Cardiac fibroblast (primary cell): ENCODE measurements at regions not wholly inside any gene's neighbourhood (a gene's known extent, or its start where the extent isn't known, plus 50 kb on each side); places are given as distances from the start of the nearest gene placed in this dataset.
A peak's percentile ranks its signal among the peaks of the same experiment; 100 is the strongest.

Experiments
- DNase-seq, 2 donors: peaks; one replicate each; pipeline versions ENCODE4 v3.0.0 to v3.0.0-alpha.2; 2010; ENCODE audit warnings: low read depth in 2 of 2
- H3K4me3 ChIP-seq, 2 donors: replicated peaks in 1 of 2; 1 replicate in 1 of 2; 2 replicates in 1 of 2; pipeline ENCODE4 v1.5.1; 2011; ENCODE audit warnings: low read depth in 2 of 2, low read length in 2 of 2, mild to moderate bottlenecking in 2 of 2, moderate library complexity in 1 of 2
- TF ChIP-seq, protein P1 (sequence below): IDR thresholded peaks from one replicate; pipeline ENCODE4 v1.5.1; 2011; ENCODE audit warnings: low read depth, mild to moderate bottlenecking, low read length, inconsistent platforms

DNA sequence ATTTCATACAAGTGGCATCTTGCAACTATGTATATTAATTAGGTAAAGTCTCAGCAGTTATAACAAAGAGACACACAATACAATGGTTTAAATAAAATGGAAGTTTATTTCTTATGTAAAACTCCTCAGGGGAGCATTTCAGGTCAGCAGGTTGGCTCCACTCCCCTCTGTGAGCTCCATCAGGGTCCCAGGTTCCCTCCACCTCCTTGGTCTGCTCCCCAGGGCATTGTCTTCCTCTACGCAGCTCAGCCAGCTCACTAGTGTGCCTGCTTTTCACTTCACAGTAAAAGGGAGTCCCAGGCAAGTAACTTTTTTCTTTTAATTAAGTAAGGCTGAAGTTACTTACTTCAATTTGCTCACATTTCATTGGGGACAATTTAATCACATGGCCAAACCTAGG lies 135.3 kb upstream of the FNDC3A start:
- no peak for DNase-seq
- H3K4me3 ChIP-seq = no peak overlapping the region
- TF ChIP-seq, protein P1, sequence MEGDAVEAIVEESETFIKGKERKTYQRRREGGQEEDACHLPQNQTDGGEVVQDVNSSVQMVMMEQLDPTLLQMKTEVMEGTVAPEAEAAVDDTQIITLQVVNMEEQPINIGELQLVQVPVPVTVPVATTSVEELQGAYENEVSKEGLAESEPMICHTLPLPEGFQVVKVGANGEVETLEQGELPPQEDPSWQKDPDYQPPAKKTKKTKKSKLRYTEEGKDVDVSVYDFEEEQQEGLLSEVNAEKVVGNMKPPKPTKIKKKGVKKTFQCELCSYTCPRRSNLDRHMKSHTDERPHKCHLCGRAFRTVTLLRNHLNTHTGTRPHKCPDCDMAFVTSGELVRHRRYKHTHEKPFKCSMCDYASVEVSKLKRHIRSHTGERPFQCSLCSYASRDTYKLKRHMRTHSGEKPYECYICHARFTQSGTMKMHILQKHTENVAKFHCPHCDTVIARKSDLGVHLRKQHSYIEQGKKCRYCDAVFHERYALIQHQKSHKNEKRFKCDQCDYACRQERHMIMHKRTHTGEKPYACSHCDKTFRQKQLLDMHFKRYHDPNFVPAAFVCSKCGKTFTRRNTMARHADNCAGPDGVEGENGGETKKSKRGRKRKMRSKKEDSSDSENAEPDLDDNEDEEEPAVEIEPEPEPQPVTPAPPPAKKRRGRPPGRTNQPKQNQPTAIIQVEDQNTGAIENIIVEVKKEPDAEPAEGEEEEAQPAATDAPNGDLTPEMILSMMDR = no peak

DNA sequence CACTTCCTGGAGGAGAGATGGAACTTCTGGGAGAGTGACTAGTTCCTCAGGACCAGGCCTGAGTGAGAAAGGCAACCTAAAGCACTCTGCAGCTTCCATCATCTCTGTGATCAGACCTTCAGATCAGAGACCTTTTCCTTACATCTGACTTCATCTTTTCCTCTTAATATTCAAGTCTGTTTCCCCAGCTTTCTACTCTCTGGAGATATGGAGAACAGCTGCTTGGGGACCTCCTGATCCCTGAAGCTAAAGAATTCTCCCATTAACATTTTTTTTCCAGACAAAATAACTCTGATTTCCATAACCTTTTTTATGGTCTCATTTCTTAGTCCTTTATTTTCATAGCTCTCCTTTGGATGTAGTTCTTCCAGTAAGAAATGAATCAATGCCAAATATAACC lies 133.4 kb upstream of the FNDC3A start:
- no peak overlapping the region for H3K4me3 ChIP-seq
- DNase-seq = no peak
- TF ChIP-seq, protein P1 = no peak

DNA sequence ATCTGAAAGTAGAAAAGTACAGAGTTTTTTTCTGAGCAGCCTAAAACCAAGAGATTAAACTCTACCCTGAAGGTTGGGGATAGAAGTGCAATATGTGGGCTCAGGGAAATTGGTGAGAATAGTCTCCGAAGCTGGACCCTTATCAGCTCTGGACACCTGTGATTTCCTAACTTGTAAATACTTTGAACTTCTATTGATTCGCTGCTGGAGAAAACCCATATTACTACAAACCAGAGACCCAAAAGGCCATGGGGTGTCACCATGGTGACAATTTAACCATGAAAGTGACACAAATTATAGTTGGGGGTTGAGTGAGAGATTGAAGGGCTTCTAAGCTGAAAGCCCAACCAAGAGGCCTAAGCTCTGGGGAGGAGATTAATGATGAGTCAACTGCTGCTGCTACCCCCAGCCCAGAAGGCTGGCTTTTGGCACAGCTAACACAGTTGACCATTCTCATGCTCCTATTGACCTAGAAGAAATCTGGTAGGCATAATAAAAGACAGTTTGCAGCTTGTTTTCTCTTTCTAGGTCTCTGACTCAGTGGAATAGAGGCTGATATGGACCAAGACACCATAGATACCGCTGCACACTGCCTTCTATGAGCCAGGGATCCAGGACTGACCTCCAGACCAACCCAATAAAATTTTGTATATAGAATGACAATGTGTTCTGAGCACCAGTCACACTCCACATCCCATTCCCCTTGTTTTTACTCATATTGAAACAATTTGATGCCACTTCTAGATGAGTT lies 131.9 kb upstream of the FNDC3A start:
- DNase-seq = peak in 1 of 2 donors; percentile 6
- TF ChIP-seq, protein P1 = no peak
- no peak overlapping the region for H3K4me3 ChIP-seq

DNA sequence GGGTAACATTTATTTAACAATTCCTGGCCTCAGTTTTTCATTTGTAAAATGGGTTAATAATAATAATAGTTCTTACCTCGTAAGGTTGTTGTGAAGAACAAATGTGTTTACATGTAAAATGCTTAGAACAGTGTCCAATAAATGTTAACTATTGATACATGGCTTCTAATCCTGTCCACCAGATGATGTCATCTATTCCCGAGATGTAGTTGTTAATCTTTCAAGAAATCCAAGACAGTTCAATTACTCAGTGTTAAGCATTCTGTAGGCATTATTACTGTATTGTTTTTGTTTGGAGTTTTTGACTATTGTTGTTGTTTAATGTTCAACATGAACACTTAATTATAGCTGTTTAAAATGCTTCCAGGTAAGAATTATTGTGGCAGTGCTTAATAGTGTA lies 131.0 kb upstream of the FNDC3A start:
- TF ChIP-seq, protein P1 = no peak

DNA sequence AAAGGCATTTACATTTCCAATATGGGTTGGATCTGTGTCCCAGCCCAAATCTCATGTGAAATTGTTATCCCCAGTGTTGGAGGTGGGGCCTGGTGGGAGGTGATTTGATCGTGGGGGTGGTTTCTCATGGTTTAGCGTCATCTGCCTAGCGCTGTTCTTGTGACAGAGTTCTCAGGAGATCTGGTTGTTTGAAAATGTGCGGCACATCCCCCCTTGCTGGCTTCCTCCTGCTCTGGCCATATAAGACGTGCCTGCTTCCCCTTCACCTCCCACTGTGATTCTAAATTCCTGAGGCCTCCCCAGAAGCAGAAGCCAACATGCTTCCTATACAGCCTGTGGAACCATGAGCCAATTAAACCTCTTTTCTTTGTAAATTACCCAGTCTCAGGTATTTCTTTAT lies 126.2 kb upstream of the FNDC3A start:
- H3K4me3 ChIP-seq = no peak overlapping the region
- DNase-seq = no peak
- TF ChIP-seq, protein P1 = no peak

More for the DNA sequence above, 131.0 kb upstream of the FNDC3A start:
- no peak for DNase-seq
- no peak overlapping the region for H3K4me3 ChIP-seq

DNA sequence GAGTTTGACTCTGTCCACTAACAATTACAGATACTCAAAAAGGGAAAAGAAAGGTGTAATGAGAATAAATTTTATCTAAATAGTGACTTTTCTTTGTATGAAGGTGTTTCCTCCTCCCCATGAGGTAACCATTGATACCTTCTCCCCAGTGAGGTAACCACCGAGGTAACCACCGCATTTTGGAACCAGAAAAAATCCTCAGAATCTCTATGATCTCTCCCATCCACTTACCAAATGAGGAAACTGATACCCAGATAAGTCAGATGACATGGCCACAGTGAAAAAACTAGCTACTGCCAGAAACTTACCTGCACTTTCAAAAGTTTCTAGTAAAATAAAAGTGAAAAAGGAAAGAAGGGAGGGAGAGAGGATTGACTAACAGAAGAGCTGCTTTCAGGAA lies 124.0 kb upstream of the FNDC3A start:
- no peak for DNase-seq
- H3K4me3 ChIP-seq = no peak overlapping the region
- TF ChIP-seq, protein P1 = no peak
